GM19239 (cell line): ENCODE measurements at regions not wholly inside any gene's neighbourhood (a gene's known extent, or its start where the extent isn't known, plus 50 kb on each side); places are given as distances from the start of the nearest gene placed in this dataset.
"Not testable (repeated sequence)": the region's sequence is repeated elsewhere in the genome, so short reads cannot be mapped to it uniquely, and the experiment has no call there.

Experiments used
- DNase-seq: peaks from one replicate; pipeline ENCODE4 v3.0.0; 2011; ENCODE audit warnings: low spot score; ENCODE audit not compliant: insufficient read length
- FAIRE-seq: peaks from 2 replicates; lab custom pipeline; 2011; peaks lifted over from hg19 to GRCh38; lab: Jason Lieb, UNC

DNA sequence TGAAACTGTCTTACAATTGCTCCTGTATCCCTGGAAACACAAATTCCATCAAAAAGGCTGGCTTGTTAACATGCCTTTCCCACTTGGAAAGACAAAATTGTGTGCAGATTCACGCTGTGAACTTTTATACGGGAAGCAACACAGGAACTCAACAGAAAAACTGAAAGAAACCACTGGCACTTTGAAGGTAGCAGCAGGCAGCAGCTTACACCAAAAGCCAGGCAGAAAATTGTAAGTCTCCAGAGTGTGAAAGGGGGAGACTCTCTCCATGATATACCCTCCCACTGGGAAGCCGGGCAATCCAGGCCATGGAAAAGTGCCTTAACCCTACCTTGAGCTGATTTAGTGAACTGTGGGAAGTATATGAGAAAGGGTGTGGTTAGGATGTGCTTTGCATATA is 943.7 kb downstream of the CDH18 start:
- no peak for FAIRE-seq
- no peak for DNase-seq

DNA sequence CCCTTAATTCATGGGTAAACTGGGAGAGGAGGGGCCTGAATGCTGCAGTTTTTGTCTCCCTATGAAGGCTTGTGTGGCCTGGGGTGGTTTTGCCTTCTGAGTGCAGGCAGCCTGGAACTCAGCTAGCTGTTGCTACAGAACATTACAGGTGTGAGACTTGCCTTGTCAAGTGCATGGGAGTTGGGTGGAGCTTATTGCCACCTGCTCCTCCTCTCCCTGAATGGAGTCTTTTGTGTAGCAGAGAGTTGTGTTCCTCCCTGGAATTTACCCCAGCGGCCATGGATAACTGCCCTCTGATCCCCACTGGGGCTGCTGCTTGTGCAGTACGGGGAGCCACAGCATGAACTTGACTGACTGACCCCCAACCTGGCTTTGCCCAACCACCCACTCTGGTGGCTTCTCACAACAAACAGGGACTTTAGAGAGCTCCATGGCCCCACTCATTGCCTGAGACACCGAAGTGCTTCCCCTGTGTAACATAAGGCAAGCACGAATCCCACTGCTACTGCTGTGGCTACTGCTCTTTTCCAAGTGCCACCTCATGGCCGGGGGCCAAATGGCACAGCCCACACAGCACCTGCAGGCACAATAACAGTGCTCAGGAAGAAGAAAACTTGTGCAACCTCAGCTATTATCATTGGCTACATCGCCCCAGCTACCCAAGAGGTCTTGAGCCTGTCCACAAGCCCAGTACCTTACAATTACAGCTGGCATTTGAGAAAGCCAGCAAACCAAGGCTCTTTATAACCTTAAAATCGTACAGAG is 942.9 kb downstream of the CDH18 start:
- FAIRE-seq (no peak), DNase-seq (no peak)

DNA sequence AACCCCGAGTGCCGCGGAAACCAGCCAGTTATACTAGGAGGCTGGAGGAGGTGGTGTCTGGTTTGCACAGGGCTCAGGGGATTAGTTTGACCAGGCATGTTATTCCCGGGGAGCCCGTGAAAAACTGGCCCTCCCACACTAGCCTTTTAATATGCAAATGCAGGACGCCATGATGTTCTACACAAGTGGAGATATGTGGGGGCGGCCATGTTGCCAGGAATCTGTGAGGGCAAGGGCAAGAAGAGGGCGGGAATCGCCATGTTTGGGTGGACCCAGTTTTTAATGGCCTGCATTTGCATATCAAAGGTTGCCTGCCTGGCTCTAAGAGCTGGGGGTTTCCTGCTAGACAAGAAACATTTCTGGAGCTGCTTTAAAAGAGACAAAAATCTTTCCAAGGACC is 940.7 kb downstream of the CDH18 start:
- FAIRE-seq (no peak), DNase-seq (no peak)

DNA sequence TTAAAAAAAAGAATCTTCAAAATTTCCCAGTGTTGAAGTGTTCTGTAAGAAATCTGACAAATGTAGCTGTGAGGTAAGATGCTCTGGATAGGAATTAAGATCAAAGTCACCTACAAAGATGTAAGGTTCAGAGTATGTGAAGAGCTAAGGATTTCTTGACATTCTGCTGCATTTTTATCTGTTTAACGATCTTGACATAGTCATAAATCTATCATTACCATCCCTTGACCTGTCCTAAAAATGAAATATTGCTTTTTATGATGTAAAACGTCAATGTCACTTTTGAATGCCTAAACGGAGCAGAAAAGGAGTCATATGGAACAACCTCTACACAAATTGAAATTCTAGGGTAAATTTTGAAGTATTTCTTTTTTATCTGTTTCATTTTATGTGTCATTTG is 939.3 kb downstream of the CDH18 start:
- DNase-seq, result no peak
- no peak for FAIRE-seq

DNA sequence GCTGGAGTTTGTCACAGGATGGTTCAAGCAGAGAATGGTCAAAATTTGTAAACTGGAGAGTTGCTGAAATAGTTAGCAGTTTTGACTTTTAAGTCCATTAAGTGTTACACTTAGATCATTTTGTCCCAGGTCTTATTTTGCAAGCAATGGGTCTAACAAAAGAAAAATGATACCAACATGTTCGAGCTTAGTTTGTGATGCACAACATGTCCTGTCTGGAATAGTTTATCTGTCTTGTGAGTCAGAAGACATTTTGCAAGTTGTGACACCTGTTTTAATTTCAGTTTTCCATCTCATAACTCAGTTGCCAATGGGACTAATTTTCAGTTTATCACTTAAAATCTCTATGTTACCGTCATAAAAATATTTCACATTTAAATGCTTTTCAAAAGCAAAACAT is 929.8 kb downstream of the CDH18 start:
- no peak for FAIRE-seq
- no peak for DNase-seq

DNA sequence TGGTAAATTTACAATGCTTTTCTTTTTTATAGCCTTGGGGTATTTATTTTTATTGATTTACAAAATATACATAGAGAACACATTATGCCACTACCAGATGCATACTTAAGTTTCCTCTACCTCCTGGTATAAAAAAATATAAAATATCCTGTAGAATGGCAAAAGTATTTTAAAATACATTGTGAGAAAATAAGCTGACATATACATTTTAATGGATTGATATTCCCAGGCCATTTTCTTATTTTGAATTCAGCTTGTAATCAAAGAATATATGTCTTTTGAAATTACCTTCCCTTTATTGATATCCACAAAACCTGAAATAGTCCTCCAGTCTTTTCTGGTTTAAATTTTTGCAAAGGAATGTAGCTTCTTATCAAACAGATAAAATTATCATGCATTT is 923.9 kb downstream of the CDH18 start:
- FAIRE-seq, result no peak

DNA sequence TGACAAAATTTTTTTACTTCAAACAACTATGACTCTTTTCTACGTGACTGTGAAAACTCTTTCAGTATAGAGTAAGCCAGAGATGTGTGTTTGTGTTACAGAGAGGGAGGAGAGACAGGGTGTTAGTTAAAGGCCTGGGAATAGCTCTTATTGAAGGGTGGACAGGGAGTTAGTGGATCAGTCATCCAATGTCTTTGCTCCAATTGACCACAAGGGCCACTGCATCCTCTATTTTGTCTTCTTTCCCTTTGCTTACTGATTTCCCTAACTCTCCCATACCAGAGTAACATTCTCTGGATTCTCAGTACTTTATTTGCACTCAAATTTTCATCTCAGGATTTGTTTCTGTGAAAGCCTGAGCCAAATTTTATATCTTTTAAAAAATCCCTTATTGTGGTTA is 920.3 kb downstream of the CDH18 start:
- FAIRE-seq (no peak), DNase-seq (no peak)

More for the DNA sequence above, 923.9 kb downstream of the CDH18 start:
- no peak for DNase-seq

DNA sequence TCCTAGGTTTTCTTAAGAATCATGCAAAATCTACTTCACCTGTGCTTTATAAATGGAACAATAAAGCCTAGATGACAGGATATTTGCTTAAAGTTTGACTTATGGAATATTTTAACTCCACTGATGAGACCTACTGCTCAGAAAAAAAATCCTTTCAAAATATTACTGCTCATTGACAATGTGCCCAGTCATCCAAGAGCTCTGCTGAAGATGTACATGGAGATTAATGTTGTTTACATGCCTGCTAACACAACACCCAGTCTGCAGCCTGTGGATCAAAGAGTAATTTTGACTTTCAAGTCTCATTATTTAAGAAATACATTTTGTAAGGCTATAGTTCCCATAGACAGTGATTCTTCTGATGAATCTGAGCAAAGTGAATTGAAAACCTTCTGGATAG is 889.6 kb downstream of the CDH18 start:
- FAIRE-seq, result no peak
- no peak for DNase-seq

DNA sequence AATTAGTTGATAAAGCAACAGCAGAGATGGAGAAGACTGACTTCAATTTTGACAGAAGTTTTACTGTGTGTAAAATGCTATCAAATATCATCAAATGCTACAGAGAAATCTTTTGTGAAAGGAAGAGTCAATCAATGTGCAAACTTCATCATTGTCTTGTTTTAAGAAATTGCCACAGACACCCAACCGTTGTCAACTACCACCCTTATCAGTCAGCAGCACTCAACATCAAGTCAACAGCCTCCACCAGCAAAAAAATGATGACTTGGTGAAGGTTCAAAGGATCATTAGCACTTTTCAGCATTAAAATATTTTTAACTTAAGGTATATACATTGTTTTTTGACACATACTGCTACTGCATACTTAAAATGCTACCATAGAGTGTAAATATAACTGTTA is 888.8 kb downstream of the CDH18 start:
- no peak for DNase-seq
- FAIRE-seq, result no peak

DNA sequence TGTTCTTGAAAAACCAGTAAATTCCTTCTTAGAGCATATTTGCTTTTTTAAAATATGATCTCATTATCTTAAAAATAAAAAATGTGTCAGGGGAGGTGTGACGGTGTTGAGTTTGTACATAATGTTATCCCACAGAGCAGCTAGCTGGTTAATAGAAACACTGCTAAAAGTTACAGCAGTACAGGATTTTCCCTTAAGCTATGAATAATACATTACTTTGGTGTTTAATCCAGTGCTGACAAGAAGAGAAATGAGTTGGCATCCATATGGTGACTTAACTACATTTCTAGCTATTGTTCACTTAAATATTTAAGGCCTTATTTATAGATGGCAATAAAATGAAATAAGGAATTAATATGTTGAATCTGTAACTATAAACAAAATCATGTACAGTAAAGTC is 883.1 kb downstream of the CDH18 start:
- FAIRE-seq (no peak), DNase-seq (no peak)

DNA sequence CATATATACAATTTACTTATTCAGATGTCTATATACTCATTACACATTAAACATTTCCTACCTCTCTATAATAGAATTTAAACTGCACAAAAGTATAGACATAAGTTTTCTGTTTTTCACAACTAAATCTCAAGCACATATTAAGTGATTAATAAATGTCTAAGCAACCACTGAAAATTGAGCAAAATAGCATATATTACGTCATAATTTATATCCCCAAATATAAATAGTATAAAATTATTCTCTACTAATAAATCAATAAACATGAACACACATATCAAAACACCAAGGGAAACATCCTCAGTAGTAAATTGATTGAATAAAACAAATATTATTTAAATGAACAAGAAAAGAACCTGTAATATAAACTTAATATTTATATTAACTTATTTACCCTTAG is 865.1 kb downstream of the CDH18 start:
- FAIRE-seq, result no peak
- DNase-seq, result no peak

DNA sequence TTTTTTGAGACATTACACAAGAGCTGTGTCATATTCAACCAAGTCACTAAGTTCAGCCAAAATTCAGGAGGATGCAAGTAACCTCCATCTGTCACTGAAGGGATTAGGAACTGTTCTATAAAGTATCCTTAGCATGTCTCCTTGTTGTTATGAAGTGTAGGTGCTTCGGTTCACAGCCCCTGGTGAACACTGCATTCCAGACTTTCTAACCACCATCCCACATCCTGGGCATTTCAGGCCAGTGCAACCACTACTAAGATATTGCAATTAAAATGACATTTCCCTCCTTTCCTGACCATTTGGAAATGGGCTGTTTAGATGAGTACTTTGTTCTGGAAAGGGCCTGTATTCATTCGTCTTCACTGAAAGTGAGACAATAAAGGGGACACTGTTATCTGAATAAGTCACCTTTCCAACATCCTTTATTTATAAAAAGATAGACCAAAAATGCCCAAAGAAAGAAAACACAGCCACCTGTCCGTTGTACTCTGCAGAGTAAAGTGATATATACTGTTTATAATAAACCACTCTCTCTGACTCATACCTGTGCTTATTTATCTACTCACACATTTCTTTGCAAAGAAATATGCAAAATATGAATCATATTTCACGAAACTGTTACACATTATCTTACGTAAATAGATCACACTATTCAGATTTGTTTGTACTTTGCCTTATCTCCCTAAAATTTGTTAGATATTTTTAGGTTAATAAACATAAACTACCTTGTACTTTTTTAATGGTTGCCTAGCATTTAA is 861.9 kb downstream of the CDH18 start:
- FAIRE-seq, result no peak

DNA sequence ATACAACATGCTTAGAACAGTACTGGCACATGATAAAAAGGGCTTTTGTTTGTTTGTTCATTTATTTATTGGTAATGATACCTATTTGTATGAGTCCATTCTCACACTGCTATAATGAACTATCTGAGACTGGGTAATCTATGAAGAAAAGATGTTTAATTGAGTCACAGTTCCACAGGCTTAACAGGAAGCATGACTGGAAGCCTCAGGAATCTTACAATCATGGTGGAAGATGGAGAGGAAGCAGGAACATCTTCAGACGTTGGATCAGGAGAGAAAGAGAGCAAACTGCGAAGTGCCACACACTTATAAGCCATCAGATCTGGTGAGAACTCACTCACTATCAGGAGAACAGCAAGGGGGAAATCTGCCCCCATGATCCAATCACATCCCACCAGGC is 847.7 kb downstream of the CDH18 start:
- no peak for FAIRE-seq

More for the DNA sequence above, 861.9 kb downstream of the CDH18 start:
- DNase-seq, result no peak

DNA sequence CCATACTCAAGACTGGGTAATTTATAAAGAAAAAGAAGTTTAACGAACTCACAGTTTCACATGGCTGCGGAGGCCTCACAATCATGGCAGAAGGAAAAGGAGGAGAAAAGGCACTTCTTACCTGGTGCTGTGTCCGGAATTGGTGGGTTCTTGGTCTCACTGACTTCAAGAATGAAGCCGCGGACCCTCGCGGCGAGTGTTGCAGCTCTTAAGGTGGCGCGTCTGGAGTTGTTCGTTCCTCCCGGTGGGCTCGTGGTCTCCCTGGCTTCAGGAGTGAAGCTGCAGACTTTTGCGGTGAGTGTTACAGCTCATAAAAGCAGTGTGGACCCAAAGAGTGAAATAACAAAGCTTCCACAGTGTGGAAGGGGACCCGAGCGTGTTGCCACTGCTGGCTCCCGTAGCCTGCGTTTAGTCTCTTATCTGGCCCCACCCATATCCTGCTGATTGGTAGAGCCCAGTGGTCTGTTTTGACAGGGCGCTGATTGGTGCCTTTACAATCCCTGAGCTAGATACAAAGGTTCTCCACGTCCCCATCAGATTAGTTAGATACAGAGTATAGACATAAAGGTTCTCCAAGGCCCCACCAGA is 846.0 kb downstream of the CDH18 start:
- FAIRE-seq, DNase-seq: not testable (repeated sequence)

More for the DNA sequence above, 847.7 kb downstream of the CDH18 start:
- no peak for DNase-seq

DNA sequence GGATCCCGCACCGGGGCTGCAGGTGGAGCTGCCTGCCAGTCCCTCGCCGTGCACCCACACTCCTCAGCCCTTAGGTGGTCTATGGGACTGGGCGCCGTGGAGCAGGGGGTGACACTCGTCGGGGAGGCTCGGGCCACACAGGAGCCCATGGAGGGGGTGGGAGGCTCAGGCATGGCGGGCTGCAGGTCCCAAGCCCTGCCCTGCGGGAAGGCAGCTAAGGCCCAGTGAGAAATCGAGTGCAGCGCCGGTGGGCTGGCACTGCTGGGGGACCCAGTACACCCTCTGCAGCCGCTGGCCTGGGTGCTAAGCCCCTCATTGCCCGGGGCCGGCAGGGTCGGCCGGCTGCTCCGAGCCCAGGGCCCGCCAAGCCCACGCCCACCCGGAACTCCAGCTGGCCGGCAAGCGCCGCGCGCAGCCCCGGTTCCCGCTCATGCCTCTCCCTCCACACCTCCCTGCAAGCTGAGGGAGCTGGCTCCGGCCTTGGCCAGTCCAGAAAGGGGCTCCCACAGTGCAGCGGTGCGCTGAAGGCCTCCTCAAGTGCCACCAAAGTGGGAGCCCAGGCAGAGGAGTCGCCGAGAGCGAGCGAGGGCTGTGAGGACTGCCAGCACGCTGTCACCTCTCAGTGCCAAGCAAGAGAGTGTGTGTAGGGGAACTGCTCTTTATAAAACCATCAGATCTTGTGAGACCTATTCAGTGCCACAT is 845.1 kb downstream of the CDH18 start:
- not testable (repeated sequence) for FAIRE-seq, DNase-seq

DNA sequence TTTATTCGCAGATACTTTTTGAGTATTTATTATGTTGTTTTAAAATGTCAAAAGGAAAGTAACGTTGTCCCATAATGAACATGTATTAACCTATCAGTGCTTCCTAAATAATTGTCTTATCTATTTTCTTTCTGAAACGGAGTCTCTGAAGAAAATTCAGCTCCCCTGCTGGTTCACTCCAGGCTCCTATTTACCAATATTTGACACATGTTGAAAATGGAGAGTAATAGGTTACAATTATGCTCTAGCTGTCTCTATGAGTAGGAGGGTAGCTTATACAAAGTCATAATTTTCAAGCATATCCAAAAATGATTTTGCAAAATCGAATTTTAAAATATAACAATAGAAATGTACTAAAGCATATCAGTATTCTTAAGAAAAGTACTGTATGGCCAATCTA is 844.1 kb downstream of the CDH18 start:
- FAIRE-seq (no peak), DNase-seq (no peak)

DNA sequence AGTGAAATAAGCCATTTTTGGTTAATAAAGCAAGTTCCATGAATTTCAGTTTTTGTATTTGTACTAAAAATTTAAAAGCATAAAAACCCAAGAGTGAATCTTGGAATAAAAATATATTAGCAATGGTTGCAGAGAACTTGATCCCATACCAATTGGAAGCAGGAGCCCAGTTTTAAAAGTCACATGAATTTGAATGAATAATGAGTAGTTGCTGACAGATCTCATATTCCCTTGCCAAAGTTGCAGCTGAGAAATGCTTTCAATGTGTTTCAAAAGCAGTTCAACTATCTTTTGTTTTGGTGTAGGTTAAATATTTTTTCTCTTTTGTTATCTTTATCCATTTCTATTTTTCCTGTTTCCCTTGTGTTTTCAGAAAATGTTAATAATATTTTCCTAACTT is 818.6 kb downstream of the CDH18 start:
- FAIRE-seq, result no peak
- no peak for DNase-seq

DNA sequence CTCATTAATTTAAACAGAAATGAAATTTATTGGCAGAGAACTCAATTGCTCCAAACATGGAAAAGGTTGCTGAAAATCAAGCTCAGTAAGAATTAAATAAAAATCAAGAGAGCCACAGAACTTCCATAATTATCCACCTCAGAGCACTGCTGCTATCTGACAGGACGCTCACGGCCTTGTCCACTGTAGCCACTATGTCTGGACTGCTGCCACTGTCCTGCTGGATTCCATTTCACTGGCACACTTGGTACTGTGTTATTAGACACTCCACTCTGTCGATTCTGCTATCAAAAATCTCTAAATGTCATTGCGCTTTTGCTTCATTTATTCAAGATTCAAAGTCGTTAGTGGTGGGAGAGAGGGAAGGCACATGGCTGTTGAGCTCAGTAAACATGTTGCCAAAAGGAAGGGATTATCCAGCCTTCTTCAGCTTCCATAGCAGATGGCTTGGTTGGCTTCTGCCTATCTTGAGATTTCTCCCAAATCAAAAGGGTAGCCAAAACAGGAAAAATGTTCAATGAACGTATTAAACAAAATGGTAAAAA is 815.0 kb downstream of the CDH18 start:
- FAIRE-seq, result no peak
- DNase-seq, result no peak

DNA sequence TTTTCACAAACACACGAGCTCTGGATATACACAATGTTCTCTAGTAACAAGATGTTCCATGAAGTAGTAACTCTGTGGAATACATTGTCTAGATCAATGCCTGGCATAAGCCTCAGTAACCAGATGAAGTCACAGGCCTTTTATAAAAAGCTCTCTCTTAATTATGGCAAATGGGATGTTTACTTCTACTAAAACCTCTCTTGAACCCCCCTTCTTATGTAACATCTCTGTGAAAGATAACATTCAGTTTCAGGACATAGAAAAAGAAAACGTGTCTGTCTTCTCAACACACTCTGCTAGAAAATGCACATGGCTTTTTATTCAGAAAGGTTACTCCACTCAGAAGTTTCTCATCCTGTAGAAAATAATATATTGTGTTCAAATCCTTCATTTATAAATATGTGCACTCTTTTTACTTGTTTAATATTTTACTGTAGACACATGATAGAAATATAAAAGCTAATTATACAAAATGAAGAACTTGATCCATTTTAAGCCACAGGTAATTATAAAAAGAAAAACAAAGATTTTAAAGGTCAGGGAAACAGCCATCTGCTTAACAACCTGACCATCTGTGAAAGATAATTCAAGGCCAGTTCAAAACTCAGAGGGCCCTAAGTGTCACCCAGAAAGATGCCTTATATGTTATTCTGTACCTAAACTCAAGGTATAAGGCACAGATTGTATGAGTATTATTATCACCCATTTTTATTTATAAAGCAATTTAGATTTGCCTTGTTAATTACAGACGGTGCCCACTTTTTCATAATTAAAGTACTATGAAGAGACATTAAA is 812.0 kb downstream of the CDH18 start:
- DNase-seq (no peak), FAIRE-seq (no peak)

DNA sequence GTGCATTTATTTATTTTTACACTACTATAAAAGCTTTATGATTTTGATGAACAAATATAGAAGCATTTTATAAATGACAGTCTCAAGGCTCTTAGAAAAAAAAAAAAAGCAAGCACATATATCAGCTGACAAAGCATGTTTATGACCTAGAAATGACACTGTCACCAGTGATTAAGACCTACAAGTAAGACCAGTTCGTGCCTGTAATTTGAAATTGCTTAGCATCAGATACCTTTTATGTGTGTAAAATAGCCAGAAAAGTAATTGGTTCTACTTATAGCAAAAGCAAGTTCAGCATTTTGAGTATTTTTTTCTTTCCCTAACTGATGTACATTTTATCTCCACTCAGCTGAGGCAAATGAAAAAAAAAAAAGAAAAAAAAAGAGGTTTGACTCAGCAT is 808.4 kb downstream of the CDH18 start:
- FAIRE-seq (no peak), DNase-seq (no peak)
